Heart right ventricle (tissue), 16 donors: ENCODE measurements at regions not wholly inside any gene's neighbourhood (a gene's known extent, or its start where the extent isn't known, plus 50 kb on each side); places are given as distances from the start of the nearest gene placed in this dataset.
A peak's percentile ranks its signal among the peaks of the same experiment; 100 is the strongest.

ENCODE experiments used
- ATAC-seq, 8 donors: fragments of 200-7000 bp; cut with Tn5 transposase; one replicate each; pipeline ENCODE4 v1.9.1; 2020; ENCODE audit warnings: mild to moderate bottlenecking in 8 of 8, moderate library complexity in 8 of 8, moderate number of reproducible peaks in 1 of 8
- DNase-seq, 2 donors: peaks; one replicate each; pipeline ENCODE4 v3.0.0-alpha.2; 2020
- H3K27ac ChIP-seq, 10 donors: fragments of 200-600 bp; sonication (generic) in 2 of 10; one replicate each; pipeline versions ENCODE4 v1.5.0 to v1.8.0; 2020 to 2022; ENCODE audit warnings: mild to moderate bottlenecking in 3 of 10
- H3K27me3 ChIP-seq, 7 donors: fragments of 200-600 bp; one replicate each; pipeline ENCODE4 v1.8.0; 2021 to 2022; ENCODE audit warnings: mild to moderate bottlenecking in 2 of 7
- H3K36me3 ChIP-seq, 9 donors: fragments of 200-600 bp; sonication (generic) in 1 of 9; one replicate each; pipeline versions ENCODE4 v1.5.0 to v1.8.0; 2020 to 2022; ENCODE audit warnings: mild to moderate bottlenecking in 2 of 9
- H3K4me1 ChIP-seq, 9 donors: fragments of 200-600 bp; sonication (generic) in 1 of 9; one replicate each; pipeline versions ENCODE4 v1.5.0 to v1.8.0; 2020 to 2022; ENCODE audit warnings: mild to moderate bottlenecking in 4 of 9
- H3K4me3 ChIP-seq, 10 donors: fragments of 200-600 bp; sonication (generic) in 2 of 10; one replicate each; pipeline versions ENCODE4 v1.5.0 to v1.8.0; 2020 to 2022; ENCODE audit warnings: mild to moderate bottlenecking in 7 of 10, moderate library complexity in 2 of 10
- H3K9me3 ChIP-seq, 11 donors: fragments of 200-600 bp in 10 of 11; sonication (generic) in 2 of 11; one replicate each; pipeline versions ENCODE4 v1.5.0 to v1.8.0; 2013 to 2022; ENCODE audit warnings: mild to moderate bottlenecking in 2 of 11, control low read depth in 1 of 11, moderate library complexity in 1 of 11
- WGBS, 2 donors: extraction: QIAGEN DNeasy Blood & Tissue Kit; methylation state at CpG; one replicate each; pipeline ENCODE4 v1.1.7; 2013; ENCODE audit warnings: inconsistent platforms in 1 of 2; 5-methylcytosine and 5-hydroxymethylcytosine counted together
- intact Hi-C, 10 donors: fragments of 100-400 bp; cut with DNase I; formaldehyde crosslinking; loops; one replicate each; pipeline versions ENCODE4 v1.11.1 to v1.14.2; 2022
- TF ChIP-seq, protein P1 (sequence below), 9 donors: fragments of 200-600 bp; sonication (generic) in 2 of 9; IDR thresholded peaks; one replicate each; pipeline versions ENCODE4 v1.5.0 to v1.8.0; 2021 to 2022; ENCODE audit warnings: antibody characterized with exemption in 9 of 9, mild to moderate bottlenecking in 5 of 9, moderate library complexity in 1 of 9
- donor health status: Arrhythmogenic right ventricular cardiomyopathy.
- donor health status: ischemic (EF 13 %, LVEDD 7.1; RV severe dilation, severe dysfunction).
- donor health status: healthy with polysubstance abuse.
- donor health status: DM: no; HTN: yes; CAD: no.
- donor health status: DM: no; HTN: no; CAD: no.
- donor health status: ischemic (EF 25% LVEDD 6.9; RV normal size, moderate dysfunction).
- donor health status: ischemic (EF 25% LVEDD 5.7; RV mildly dilated, moderate dysfunction).
- donor health status: healthy.
- donor health status: DM: yes; HTN: yes; CAD: no.
- donor health status: Ischemic cardiomyopathy.
- donor health status: ischemic (EF 35%, LVEDD 5.7; RV mildly dilated, moderate dysfunction).
- donor health status: nonischemic (EF 11% LVEDD 7.7; RV severe dilation, severe dysfunction).
- donor health status: DM: yes; HTN: yes; CAD: no.
- donor health status: PGD.
- donor health status: ischemic (EF 29% LVEDD 5.4; RV normal size, mild dysfunction).
- donor health status: nonischemic (EF 23%, LVEDD 6.1; RV moderate dilation, normal function).

DNA sequence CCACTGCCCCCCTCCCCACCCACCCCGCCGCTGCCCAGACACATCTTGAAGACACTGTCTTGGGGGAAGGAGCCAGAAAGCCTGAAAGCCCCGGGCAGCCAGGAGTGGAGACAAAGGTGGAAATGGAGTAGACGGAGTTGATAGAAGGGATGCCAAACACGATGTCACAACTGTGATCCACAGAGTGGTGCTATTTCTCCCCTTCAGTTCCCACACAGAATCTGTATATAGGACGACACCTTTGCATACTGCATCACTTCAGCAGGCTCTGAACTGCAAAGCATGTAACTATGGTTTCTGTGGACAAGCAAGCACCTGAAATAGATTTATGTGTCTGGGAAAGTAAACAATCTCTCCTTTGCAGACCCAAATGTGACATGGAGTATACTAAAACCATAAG, 56.4 kb upstream of the F13A1 start:
- TF ChIP-seq, protein P1, sequence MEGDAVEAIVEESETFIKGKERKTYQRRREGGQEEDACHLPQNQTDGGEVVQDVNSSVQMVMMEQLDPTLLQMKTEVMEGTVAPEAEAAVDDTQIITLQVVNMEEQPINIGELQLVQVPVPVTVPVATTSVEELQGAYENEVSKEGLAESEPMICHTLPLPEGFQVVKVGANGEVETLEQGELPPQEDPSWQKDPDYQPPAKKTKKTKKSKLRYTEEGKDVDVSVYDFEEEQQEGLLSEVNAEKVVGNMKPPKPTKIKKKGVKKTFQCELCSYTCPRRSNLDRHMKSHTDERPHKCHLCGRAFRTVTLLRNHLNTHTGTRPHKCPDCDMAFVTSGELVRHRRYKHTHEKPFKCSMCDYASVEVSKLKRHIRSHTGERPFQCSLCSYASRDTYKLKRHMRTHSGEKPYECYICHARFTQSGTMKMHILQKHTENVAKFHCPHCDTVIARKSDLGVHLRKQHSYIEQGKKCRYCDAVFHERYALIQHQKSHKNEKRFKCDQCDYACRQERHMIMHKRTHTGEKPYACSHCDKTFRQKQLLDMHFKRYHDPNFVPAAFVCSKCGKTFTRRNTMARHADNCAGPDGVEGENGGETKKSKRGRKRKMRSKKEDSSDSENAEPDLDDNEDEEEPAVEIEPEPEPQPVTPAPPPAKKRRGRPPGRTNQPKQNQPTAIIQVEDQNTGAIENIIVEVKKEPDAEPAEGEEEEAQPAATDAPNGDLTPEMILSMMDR (IDR thresholded peaks at IDR 0.05), result no peak
- no peak for DNase-seq
- H3K27ac ChIP-seq, result no peak overlapping the region
- no peaks in the 10 kb centered on the region for H3K27me3 ChIP-seq
- H3K4me3 ChIP-seq, result no peak overlapping the region
- 73 to 76% methylated on average over 6 of the region's 6 CpGs for WGBS, 2 donors
- peaks cover 0 to 38% (median 7%) of the 10 kb centered on the region in 11 donors for H3K9me3 ChIP-seq
- H3K36me3 ChIP-seq, result no peaks in the 10 kb centered on the region
- intact Hi-C loops, result no loop called here
- H3K4me1 ChIP-seq, result no peaks in the 10 kb centered on the region
- peak in 1 of 8 donors; percentile 29 for ATAC-seq

DNA sequence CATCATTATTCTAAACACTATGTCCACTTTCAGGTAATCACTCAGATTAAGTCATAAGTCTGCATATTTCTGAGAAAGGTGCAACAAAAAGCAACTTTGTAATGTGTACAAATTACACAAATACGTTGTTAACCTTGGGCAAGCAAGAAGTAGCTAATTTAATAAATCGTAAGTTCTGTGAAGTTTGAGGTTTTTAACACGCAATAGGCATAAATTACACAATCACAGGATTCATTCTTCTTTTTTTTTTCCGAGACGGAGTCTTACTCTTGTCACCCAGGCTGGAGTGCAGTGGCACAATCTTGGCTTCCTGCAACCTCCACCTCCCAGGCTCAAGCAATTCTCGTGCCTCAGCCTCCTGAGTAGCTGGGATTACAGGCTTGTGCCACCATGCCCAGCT, 57.2 kb upstream of the F13A1 start:
- no peak for DNase-seq
- Histone ChIP-seq H3K36me3 (no peaks in the 10 kb centered on the region), H3K27me3 (no peaks in the 10 kb centered on the region), H3K9me3 (peaks cover 0 to 30% (median 7%) of the 10 kb centered on the region in 11 donors), H3K4me1 (no peaks in the 10 kb centered on the region), H3K27ac (peak overlapping the region in 1 of 10 donors; percentile 50), H3K4me3 (no peak overlapping the region)
- intact Hi-C loops, result no loop called here
- ATAC-seq, result no peak
- TF ChIP-seq, protein P1 (IDR thresholded peaks at IDR 0.05), result no peak
- 88 to 89% methylated on average over 6 of the region's 6 CpGs for WGBS, 2 donors

DNA sequence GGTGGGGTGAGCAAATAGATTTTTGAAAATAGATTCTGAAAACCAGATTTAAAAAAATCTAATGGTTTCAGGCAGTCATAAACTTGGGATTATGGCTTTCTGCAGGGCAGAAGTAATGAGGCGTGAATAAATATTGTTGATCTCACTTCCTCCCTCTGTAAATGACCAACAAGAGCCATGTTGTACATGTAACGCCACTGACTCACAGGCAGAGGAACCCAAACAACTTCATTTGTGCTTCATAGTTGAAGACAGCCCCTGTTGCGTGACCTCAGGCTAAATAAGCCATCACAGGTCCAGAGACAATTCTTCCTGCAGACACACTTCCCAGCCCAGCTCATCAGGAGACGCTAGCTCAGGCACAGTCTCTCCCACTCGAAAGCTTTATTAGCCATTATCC, 59.1 kb upstream of the F13A1 start:
- Histone ChIP-seq H3K27ac (no peak overlapping the region), H3K4me3 (no peak overlapping the region), H3K4me1 (peaks cover 0 to 4% (median 0%) of the 10 kb centered on the region in 9 donors), H3K9me3 (peaks cover 0 to 10% (median 0%) of the 10 kb centered on the region in 11 donors), H3K27me3 (no peaks in the 10 kb centered on the region), H3K36me3 (no peaks in the 10 kb centered on the region)
- WGBS, 2 donors, result 91 to 94% methylated on average over 5 of the region's 5 CpGs
- ATAC-seq (no peak), DNase-seq (no peak)
- TF ChIP-seq, protein P1 (IDR thresholded peaks at IDR 0.05), result no peak
- intact Hi-C loops, result no loop called here

DNA sequence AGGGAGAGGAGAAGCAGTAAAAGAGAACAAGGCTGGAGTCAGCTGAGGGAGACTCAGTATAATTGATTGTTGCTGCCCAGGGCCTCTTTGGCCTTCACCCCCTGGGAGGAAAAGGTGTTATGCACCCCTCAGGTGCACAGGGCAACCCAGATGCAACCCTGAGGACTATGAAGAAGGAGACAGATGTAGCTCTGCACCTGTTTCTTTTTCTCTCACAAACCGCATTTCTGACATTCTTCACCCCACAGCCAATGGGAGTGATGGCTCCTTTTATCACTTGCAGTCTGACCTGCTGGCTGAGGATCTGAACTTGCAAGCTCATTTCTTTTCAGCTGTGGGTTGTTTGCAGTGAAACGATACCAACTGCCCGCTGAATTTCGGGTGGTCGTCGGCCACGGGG, 64.1 kb upstream of the F13A1 start:
- Histone ChIP-seq H3K27ac (no peak overlapping the region), H3K4me3 (no peak overlapping the region), H3K27me3 (no peaks in the 10 kb centered on the region), H3K4me1 (peaks cover 0 to 31% (median 0%) of the 10 kb centered on the region in 9 donors), H3K36me3 (no peaks in the 10 kb centered on the region), H3K9me3 (no peaks in the 10 kb centered on the region)
- WGBS, 2 donors, result 77 to 82% methylated on average over 7 of the region's 7 CpGs
- intact Hi-C loops, result no loop called here
- TF ChIP-seq, protein P1 (IDR thresholded peaks at IDR 0.05), result no peak
- no peak for ATAC-seq
- no peak for DNase-seq
